ENCODE measurements at regions not wholly inside any gene's neighbourhood (a gene's known extent, or its start where the extent isn't known, plus 50 kb on each side); places are given as distances from the start of the nearest gene placed in this dataset.

DNA sequence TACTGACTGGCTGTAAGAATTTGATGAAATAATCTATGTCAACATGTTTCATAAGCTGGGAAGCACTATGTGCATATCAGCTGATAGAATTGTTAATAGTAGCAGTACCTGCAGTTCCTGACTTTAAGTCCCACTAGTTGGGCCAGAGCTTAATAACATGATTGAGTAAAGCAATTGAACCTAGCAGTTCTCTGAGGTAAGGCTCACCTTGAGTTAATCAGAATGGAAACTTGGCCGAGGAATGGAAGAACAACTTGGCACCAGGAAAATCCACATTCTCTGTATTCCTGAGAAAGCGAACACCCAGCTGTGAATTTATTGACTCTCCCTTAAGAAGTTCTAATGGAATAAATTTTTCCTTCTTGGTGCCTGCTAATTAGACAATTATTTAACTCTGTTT, 262.6 kb downstream of the IGSF11 start:
- no peak for DNase-seq
- no peak overlapping the region for H3K4me3 Mint-ChIP-seq (ENCODE audit: unreplicated experiment)
- CTCF ChIA-PET: interaction anchor here (0.5 kb wide), 1 partner anchor 411 kb away, joined by 4 read pairs; no protein-coding TSS in a partner anchor
- H3K27ac Mint-ChIP-seq (ENCODE audit: unreplicated experiment): no peak overlapping the region
- BruUV-seq (replicated peaks): no TSS peak
- no peaks in the 10 kb centered on the region for H3K36me3 Mint-ChIP-seq (ENCODE audit: insufficient read depth, unreplicated experiment)
- Histone ChIP-seq H3K27me3 (replicated peaks; ENCODE audit: control insufficient read depth, insufficient read depth, low read length) (no peaks in the 10 kb centered on the region), H3K4me1 (peaks cover 7% of the 10 kb centered on the region; the same call in 1 of the 2 replicates), H3K36me3 (ENCODE audit: control insufficient read depth, insufficient read depth, low read length) (no peaks in the 10 kb centered on the region), H3K9me3 (no peaks in the 10 kb centered on the region), H3K4me3 (ENCODE audit: low read depth, low read length) (no peak overlapping the region)
- no peaks in the 10 kb centered on the region for H3K27me3 Mint-ChIP-seq (ENCODE audit: insufficient read depth, unreplicated experiment)
- H3K9me3 Mint-ChIP-seq (ENCODE audit: unreplicated experiment): no peaks in the 10 kb centered on the region
- POLR2A ChIA-PET: no interaction called here
- TF ChIP-seq, protein P1, sequence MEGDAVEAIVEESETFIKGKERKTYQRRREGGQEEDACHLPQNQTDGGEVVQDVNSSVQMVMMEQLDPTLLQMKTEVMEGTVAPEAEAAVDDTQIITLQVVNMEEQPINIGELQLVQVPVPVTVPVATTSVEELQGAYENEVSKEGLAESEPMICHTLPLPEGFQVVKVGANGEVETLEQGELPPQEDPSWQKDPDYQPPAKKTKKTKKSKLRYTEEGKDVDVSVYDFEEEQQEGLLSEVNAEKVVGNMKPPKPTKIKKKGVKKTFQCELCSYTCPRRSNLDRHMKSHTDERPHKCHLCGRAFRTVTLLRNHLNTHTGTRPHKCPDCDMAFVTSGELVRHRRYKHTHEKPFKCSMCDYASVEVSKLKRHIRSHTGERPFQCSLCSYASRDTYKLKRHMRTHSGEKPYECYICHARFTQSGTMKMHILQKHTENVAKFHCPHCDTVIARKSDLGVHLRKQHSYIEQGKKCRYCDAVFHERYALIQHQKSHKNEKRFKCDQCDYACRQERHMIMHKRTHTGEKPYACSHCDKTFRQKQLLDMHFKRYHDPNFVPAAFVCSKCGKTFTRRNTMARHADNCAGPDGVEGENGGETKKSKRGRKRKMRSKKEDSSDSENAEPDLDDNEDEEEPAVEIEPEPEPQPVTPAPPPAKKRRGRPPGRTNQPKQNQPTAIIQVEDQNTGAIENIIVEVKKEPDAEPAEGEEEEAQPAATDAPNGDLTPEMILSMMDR (IDR thresholded peaks at IDR 0.05; ENCODE audit: insufficient read depth in 1 of 2, low read depth in 1 of 2, low read length in 1 of 2, severe bottlenecking in 1 of 2, unreplicated experiment in 1 of 2): no peak
- peaks cover 9% of the 10 kb centered on the region for H3K4me1 Mint-ChIP-seq (ENCODE audit: low read depth, unreplicated experiment)
- intact Hi-C loops (cut with micrococcal nuclease; ENCODE audit: unreplicated experiment): no loop called here

DNA sequence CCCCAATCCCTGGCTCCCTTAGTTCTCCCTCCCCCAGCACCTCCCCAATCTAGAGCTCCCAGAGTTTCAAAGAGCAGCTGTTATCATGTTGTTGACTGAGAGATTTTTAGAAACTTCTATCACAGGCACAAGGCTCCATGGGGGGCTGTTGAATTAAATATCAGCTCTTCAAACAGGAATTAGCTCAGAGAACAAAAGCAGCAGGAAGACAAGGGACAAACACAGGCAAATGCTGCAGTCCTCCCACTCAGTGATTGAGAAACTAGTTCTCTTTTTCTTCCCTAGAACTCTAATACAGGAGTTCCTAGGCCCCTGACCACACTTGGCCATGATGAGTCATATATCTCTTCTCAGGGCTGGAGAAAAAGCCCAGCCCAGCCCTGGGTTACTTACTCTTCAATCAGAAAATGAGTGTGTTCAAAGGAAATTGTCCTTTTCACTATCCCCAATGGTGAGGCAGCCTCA, 262.1 kb downstream of the IGSF11 start:
- H3K9me3 ChIP-seq: no peaks in the 10 kb centered on the region
- H3K27ac Mint-ChIP-seq (ENCODE audit: unreplicated experiment): peak overlapping the region; percentile 45
- TF ChIP-seq, protein P1 (IDR thresholded peaks at IDR 0.05; ENCODE audit: insufficient read depth in 1 of 2, low read depth in 1 of 2, low read length in 1 of 2, severe bottlenecking in 1 of 2, unreplicated experiment in 1 of 2): no peak
- peak overlapping the region; percentile 27 for H3K4me3 Mint-ChIP-seq (ENCODE audit: unreplicated experiment)
- no peaks in the 10 kb centered on the region for H3K9me3 Mint-ChIP-seq (ENCODE audit: unreplicated experiment)
- H3K4me3 ChIP-seq (ENCODE audit: low read depth, low read length): no peak overlapping the region
- ChIA-PET CTCF (no interaction called here), POLR2A (no interaction called here)
- H3K4me1 Mint-ChIP-seq (ENCODE audit: low read depth, unreplicated experiment): peaks cover 9% of the 10 kb centered on the region
- DNase-seq: peak in 1 of 2 experiments; percentile 19
- no peaks in the 10 kb centered on the region for H3K27me3 Mint-ChIP-seq (ENCODE audit: insufficient read depth, unreplicated experiment)
- H3K36me3 Mint-ChIP-seq (ENCODE audit: insufficient read depth, unreplicated experiment): no peaks in the 10 kb centered on the region
- H3K4me1 ChIP-seq: peaks cover 7% of the 10 kb centered on the region; the same call in 1 of the 2 replicates
- intact Hi-C loops (cut with micrococcal nuclease; ENCODE audit: unreplicated experiment): no loop called here
- no peaks in the 10 kb centered on the region for H3K27me3 ChIP-seq (replicated peaks; ENCODE audit: control insufficient read depth, insufficient read depth, low read length)
- BruUV-seq (replicated peaks): no TSS peak
- no peaks in the 10 kb centered on the region for H3K36me3 ChIP-seq (ENCODE audit: control insufficient read depth, insufficient read depth, low read length)

DNA sequence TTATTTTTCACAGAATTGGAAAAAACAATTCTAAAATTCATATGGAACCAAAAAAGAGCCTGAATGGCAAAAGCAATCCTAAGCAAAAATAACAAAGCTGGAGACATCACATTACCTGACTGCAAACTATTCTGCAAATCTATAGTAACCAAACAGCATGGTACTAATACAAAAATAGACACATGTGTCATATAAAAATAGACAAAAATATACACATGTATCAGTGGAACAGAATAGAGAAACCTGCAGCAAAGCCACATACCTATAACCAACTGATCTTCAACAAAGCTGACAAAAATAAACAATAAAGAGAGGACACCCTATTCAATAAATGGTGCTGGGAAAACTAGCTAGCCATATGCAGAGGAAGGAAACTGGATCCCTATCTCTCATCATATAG, 259.6 kb downstream of the IGSF11 start:
- no peaks in the 10 kb centered on the region for H3K27me3 Mint-ChIP-seq (ENCODE audit: insufficient read depth, unreplicated experiment)
- H3K36me3 Mint-ChIP-seq (ENCODE audit: insufficient read depth, unreplicated experiment): no peaks in the 10 kb centered on the region
- Histone ChIP-seq H3K36me3 (ENCODE audit: control insufficient read depth, insufficient read depth, low read length) (no peaks in the 10 kb centered on the region), H3K9me3 (no peaks in the 10 kb centered on the region), H3K27me3 (replicated peaks; ENCODE audit: control insufficient read depth, insufficient read depth, low read length) (no peaks in the 10 kb centered on the region), H3K4me1 (peaks cover 7% of the 10 kb centered on the region; the same call in 1 of the 2 replicates), H3K4me3 (ENCODE audit: low read depth, low read length) (no peak overlapping the region)
- TF ChIP-seq, protein P1 (IDR thresholded peaks at IDR 0.05; ENCODE audit: insufficient read depth in 1 of 2, low read depth in 1 of 2, low read length in 1 of 2, severe bottlenecking in 1 of 2, unreplicated experiment in 1 of 2): no peak
- POLR2A ChIA-PET: no interaction called here
- no peak overlapping the region for H3K27ac Mint-ChIP-seq (ENCODE audit: unreplicated experiment)
- no peak overlapping the region for H3K4me3 Mint-ChIP-seq (ENCODE audit: unreplicated experiment)
- CTCF ChIA-PET: no interaction called here
- no TSS peak for BruUV-seq (replicated peaks)
- DNase-seq: no peak
- no peaks in the 10 kb centered on the region for H3K9me3 Mint-ChIP-seq (ENCODE audit: unreplicated experiment)
- intact Hi-C loops (cut with micrococcal nuclease; ENCODE audit: unreplicated experiment): no loop called here
- H3K4me1 Mint-ChIP-seq (ENCODE audit: low read depth, unreplicated experiment): peaks cover 9% of the 10 kb centered on the region
